NT2/D1 (cell line): ENCODE measurements at regions not wholly inside any gene's neighbourhood (a gene's known extent, or its start where the extent isn't known, plus 50 kb on each side); places are given as distances from the start of the nearest gene placed in this dataset.

ENCODE experiments used
- SUZ12 ChIP-seq: IDR thresholded peaks from 2 replicates; pipeline ENCODE4 v1.6.1; 2011; ENCODE audit not compliant: insufficient read length, insufficient read depth; ENCODE audit errors: extremely low read depth
- YY1 ChIP-seq: IDR thresholded peaks from 2 replicates; pipeline ENCODE4 v1.6.1; 2011; ENCODE audit not compliant: insufficient read length, insufficient read depth
- ZNF274 ChIP-seq: IDR thresholded peaks from 2 replicates; pipeline ENCODE4 v1.6.1; 2011; ENCODE audit warnings: mild to moderate bottlenecking, low read depth, low read length

- TF ChIP-seq YY1 (no peak), ZNF274 (no peak), SUZ12 (no peak)
Observed at GRCh38 chr9:115777610-115778009, 376.0 kb upstream of the PAPPA start.
